ENCODE measurements at regions not wholly inside any gene's neighbourhood (a gene's known extent, or its start where the extent isn't known, plus 50 kb on each side); places are given as distances from the start of the nearest gene placed in this dataset.
"Not testable (repeated sequence)": the region's sequence is repeated elsewhere in the genome, so short reads cannot be mapped to it uniquely, and the experiment has no call there.

GRCh38 chr1:146530958-146531357 lies 302.1 kb upstream of the NOTCH2NLA start:
- TF ChIP-seq POLR2A (IDR thresholded peaks at IDR 0.05): not testable (repeated sequence)
- TF ChIP-seq, protein P1, sequence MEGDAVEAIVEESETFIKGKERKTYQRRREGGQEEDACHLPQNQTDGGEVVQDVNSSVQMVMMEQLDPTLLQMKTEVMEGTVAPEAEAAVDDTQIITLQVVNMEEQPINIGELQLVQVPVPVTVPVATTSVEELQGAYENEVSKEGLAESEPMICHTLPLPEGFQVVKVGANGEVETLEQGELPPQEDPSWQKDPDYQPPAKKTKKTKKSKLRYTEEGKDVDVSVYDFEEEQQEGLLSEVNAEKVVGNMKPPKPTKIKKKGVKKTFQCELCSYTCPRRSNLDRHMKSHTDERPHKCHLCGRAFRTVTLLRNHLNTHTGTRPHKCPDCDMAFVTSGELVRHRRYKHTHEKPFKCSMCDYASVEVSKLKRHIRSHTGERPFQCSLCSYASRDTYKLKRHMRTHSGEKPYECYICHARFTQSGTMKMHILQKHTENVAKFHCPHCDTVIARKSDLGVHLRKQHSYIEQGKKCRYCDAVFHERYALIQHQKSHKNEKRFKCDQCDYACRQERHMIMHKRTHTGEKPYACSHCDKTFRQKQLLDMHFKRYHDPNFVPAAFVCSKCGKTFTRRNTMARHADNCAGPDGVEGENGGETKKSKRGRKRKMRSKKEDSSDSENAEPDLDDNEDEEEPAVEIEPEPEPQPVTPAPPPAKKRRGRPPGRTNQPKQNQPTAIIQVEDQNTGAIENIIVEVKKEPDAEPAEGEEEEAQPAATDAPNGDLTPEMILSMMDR (IDR thresholded peaks at IDR 0.05): not testable (repeated sequence)
